ENCODE measurements at regions not wholly inside any gene's neighbourhood (a gene's known extent, or its start where the extent isn't known, plus 50 kb on each side); places are given as distances from the start of the nearest gene placed in this dataset.

GRCh38 chr2:41894563-41895333 lies 153.1 kb upstream of the PKDCC start:
- DNase-seq: peak; percentile 86 to 88
- H3K4me1 ChIP-seq: peaks cover 39% of the 10 kb centered on the region
- no TSS peak for BruUV-seq (replicated peaks)
- intact Hi-C loops (cut with micrococcal nuclease; ENCODE audit: unreplicated experiment): loop anchor here (1.0 kb wide), 8 partner anchors 12 to 190 kb away; no protein-coding TSS in a partner anchor
- ChIA-PET CTCF (interaction anchor here (2.5 kb wide), 1 partner anchor 25 kb away, joined by 6 read pairs; no protein-coding TSS in a partner anchor), POLR2A (interaction anchor here (0.6 kb wide), 1 partner anchor 134 kb away, joined by 3 read pairs; no protein-coding TSS in a partner anchor)
- H3K9me3 ChIP-seq: no peaks in the 10 kb centered on the region
- Mint-ChIP-seq H3K9me3 (ENCODE audit: unreplicated experiment) (no peaks in the 10 kb centered on the region), H3K36me3 (ENCODE audit: insufficient read depth, unreplicated experiment) (peaks cover 4% of the 10 kb centered on the region), H3K27ac (ENCODE audit: unreplicated experiment) (peak overlapping the region; percentile 56), H3K4me3 (ENCODE audit: unreplicated experiment) (no peak overlapping the region), H3K4me1 (ENCODE audit: low read depth, unreplicated experiment) (peaks cover 39% of the 10 kb centered on the region), H3K27me3 (ENCODE audit: insufficient read depth, unreplicated experiment) (no peaks in the 10 kb centered on the region)
- no peaks in the 10 kb centered on the region for H3K27me3 ChIP-seq (replicated peaks; ENCODE audit: control insufficient read depth, insufficient read depth, low read length)
- no peak overlapping the region for H3K4me3 ChIP-seq (ENCODE audit: low read depth, low read length)
- H3K36me3 ChIP-seq (ENCODE audit: control insufficient read depth, insufficient read depth, low read length): no peaks in the 10 kb centered on the region
- no peak for TF ChIP-seq CTCF (IDR thresholded peaks at IDR 0.05; ENCODE audit: insufficient read depth in 1 of 2, low read depth in 1 of 2, low read length in 1 of 2, severe bottlenecking in 1 of 2, unreplicated experiment in 1 of 2)

GRCh38 chr2:41895334-41895664 lies 152.5 kb upstream of the PKDCC start:
- POLR2A ChIA-PET: no interaction called here
- no TSS peak for BruUV-seq (replicated peaks)

More at GRCh38 chr2:41895334-41895664, 152.5 kb upstream of the PKDCC start:
- CTCF ChIA-PET: interaction anchor here (2.5 kb wide), 1 partner anchor 26 kb away, joined by 6 read pairs; no protein-coding TSS in a partner anchor
- Mint-ChIP-seq H3K36me3 (ENCODE audit: insufficient read depth, unreplicated experiment) (peaks cover 4% of the 10 kb centered on the region), H3K27ac (ENCODE audit: unreplicated experiment) (peak overlapping the region; percentile 60), H3K4me1 (ENCODE audit: low read depth, unreplicated experiment) (peaks cover 41% of the 10 kb centered on the region), H3K4me3 (ENCODE audit: unreplicated experiment) (no peak overlapping the region), H3K9me3 (ENCODE audit: unreplicated experiment) (no peaks in the 10 kb centered on the region), H3K27me3 (ENCODE audit: insufficient read depth, unreplicated experiment) (no peaks in the 10 kb centered on the region)
- H3K4me1 ChIP-seq: peaks cover 39% of the 10 kb centered on the region
- H3K36me3 ChIP-seq (ENCODE audit: control insufficient read depth, insufficient read depth, low read length): no peaks in the 10 kb centered on the region
- intact Hi-C loops (cut with micrococcal nuclease; ENCODE audit: unreplicated experiment): loop anchor here (1.0 kb wide), 8 partner anchors 11 to 189 kb away; no protein-coding TSS in a partner anchor
- no peak for DNase-seq
- no peak for TF ChIP-seq CTCF (IDR thresholded peaks at IDR 0.05; ENCODE audit: insufficient read depth in 1 of 2, low read depth in 1 of 2, low read length in 1 of 2, severe bottlenecking in 1 of 2, unreplicated experiment in 1 of 2)
- H3K27me3 ChIP-seq (replicated peaks; ENCODE audit: control insufficient read depth, insufficient read depth, low read length): no peaks in the 10 kb centered on the region
- H3K4me3 ChIP-seq (ENCODE audit: low read depth, low read length): no peak overlapping the region
- H3K9me3 ChIP-seq: no peaks in the 10 kb centered on the region
